ENCODE measurements at regions not wholly inside any gene's neighbourhood (a gene's known extent, or its start where the extent isn't known, plus 50 kb on each side); places are given as distances from the start of the nearest gene placed in this dataset.
A peak's percentile ranks its signal among the peaks of the same experiment; 100 is the strongest.

DNA sequence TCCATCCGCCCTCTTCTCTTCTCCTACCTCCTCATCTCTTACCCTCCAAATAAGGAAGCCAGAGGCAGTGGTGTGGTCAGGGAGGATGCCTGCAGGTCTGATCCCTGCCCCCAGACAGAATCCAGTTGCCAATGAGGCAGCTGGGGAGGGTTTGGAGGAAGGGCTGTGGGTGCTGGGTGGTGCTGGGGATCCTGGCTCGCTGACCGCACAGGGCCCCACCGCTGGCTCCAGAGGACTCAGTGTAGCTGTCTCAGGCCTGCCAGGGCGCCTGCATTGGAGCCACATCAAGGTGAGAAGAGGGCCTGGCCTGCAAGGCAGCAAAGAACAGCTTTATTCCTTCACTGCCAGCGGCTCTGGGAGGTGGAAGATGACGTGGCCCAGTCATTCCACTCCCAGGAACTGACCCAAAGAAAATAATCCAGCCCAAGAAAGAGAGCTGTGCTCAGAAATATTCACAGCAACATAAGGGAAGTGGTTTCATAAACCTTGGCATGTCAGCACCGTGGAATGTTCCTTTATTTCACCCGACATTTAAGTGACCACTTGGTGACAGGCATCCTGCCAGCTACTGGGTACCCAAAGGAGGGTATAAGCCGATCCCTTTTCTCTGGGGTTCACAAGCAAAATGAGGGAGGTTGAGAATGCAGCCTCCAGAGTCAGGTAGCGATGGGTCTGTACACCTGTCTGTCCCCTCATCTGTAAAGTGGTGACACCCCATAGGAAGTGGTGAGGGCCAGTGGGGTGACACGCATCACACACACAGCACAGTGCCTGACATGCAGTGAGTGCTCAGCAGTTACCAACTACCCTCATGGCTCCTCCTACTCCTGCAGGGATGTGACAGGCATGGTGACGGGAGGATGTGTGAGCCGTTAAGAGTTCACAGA is 125.1 kb downstream of the SNX5 start:
- Mint-ChIP-seq H3K36me3 (ENCODE audit: low read depth) (no peaks in the 10 kb centered on the region), H3K4me3 (ENCODE audit: unreplicated experiment) (peak overlapping the region; percentile 12), H3K27ac (ENCODE audit: unreplicated experiment) (peak overlapping the region; percentile 99), H3K4me1 (ENCODE audit: low read depth) (peaks cover 64% of the 10 kb centered on the region), H3K27me3 (ENCODE audit: low read depth) (no peaks in the 10 kb centered on the region), H3K9me3 (ENCODE audit: low read depth) (peaks cover 6% of the 10 kb centered on the region)
- TF ChIP-seq, protein P1, sequence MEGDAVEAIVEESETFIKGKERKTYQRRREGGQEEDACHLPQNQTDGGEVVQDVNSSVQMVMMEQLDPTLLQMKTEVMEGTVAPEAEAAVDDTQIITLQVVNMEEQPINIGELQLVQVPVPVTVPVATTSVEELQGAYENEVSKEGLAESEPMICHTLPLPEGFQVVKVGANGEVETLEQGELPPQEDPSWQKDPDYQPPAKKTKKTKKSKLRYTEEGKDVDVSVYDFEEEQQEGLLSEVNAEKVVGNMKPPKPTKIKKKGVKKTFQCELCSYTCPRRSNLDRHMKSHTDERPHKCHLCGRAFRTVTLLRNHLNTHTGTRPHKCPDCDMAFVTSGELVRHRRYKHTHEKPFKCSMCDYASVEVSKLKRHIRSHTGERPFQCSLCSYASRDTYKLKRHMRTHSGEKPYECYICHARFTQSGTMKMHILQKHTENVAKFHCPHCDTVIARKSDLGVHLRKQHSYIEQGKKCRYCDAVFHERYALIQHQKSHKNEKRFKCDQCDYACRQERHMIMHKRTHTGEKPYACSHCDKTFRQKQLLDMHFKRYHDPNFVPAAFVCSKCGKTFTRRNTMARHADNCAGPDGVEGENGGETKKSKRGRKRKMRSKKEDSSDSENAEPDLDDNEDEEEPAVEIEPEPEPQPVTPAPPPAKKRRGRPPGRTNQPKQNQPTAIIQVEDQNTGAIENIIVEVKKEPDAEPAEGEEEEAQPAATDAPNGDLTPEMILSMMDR (IDR thresholded peaks at IDR 0.05), result no peak
- no peak for DNase-seq (ENCODE audit: low spot score)

DNA sequence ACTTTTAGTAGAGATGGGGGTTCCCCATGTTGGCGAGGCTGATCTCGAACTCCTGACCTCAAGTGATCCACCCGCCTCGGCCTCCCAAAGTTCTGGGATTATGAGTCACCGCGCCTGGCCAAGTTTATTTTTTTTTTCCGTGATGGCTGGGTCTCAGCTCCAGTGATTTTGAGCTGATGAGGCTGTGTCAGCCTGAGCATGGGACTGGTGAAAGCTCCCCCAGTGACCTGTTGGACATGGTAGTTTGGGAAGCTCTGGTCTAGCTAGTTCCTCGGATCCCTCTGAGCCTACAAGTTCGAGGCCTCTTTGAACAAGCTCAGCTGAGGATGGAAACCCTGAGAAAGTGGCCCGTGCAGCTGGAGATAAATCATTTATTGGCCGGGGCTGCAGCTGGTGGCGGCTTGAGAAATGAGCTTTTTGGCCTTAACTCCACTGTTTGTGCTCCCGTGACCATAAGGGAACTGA is 126.8 kb downstream of the SNX5 start:
- Mint-ChIP-seq H3K36me3 (ENCODE audit: low read depth) (no peaks in the 10 kb centered on the region), H3K27ac (ENCODE audit: unreplicated experiment) (peak overlapping the region; percentile 99), H3K9me3 (ENCODE audit: low read depth) (peaks cover 6% of the 10 kb centered on the region), H3K27me3 (ENCODE audit: low read depth) (no peaks in the 10 kb centered on the region), H3K4me3 (ENCODE audit: unreplicated experiment) (no peak overlapping the region), H3K4me1 (ENCODE audit: low read depth) (peaks cover 75% of the 10 kb centered on the region)
- DNase-seq (ENCODE audit: low spot score), result no peak
- TF ChIP-seq, protein P1 (IDR thresholded peaks at IDR 0.05), result no peak

DNA sequence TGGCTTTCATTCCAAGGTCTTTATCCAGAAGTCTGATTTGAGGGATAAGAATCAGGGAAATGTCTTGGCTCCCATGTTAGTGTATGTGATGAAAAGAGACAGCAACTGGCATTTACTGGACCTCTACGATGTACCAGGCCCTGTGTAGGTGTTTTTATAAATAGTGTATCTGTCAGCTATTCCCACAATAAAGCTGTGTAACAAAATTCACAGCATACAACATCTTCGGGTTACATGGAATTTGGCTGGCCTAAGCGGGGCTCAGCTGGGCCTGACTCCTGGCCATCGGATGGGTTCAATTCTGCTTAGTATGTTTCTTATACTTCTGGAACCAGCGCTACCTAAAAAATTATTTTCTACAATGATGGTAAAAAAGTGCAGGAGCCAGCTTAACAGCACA is 128.2 kb downstream of the SNX5 start:
- DNase-seq (ENCODE audit: low spot score), result no peak
- peaks cover 6% of the 10 kb centered on the region for H3K9me3 Mint-ChIP-seq (ENCODE audit: low read depth)
- H3K4me3 Mint-ChIP-seq (ENCODE audit: unreplicated experiment), result no peak overlapping the region
- no peaks in the 10 kb centered on the region for H3K36me3 Mint-ChIP-seq (ENCODE audit: low read depth)
- H3K27ac Mint-ChIP-seq (ENCODE audit: unreplicated experiment), result no peak overlapping the region
- TF ChIP-seq, protein P1 (IDR thresholded peaks at IDR 0.05), result no peak
- no peaks in the 10 kb centered on the region for H3K27me3 Mint-ChIP-seq (ENCODE audit: low read depth)
- H3K4me1 Mint-ChIP-seq (ENCODE audit: low read depth), result peaks cover 76% of the 10 kb centered on the region

- DNase-seq (ENCODE audit: low spot score), result no peak
- Mint-ChIP-seq H3K9me3 (ENCODE audit: low read depth) (peaks cover 6% of the 10 kb centered on the region), H3K27me3 (ENCODE audit: low read depth) (no peaks in the 10 kb centered on the region), H3K27ac (ENCODE audit: unreplicated experiment) (no peak overlapping the region), H3K36me3 (ENCODE audit: low read depth) (no peaks in the 10 kb centered on the region), H3K4me1 (ENCODE audit: low read depth) (peaks cover 75% of the 10 kb centered on the region), H3K4me3 (ENCODE audit: unreplicated experiment) (no peak overlapping the region)
- TF ChIP-seq, protein P1 (IDR thresholded peaks at IDR 0.05), result no peak
These were observed 129.7 kb downstream of the SNX5 start for GRCh38 chr20:17838921-17839320.

DNA sequence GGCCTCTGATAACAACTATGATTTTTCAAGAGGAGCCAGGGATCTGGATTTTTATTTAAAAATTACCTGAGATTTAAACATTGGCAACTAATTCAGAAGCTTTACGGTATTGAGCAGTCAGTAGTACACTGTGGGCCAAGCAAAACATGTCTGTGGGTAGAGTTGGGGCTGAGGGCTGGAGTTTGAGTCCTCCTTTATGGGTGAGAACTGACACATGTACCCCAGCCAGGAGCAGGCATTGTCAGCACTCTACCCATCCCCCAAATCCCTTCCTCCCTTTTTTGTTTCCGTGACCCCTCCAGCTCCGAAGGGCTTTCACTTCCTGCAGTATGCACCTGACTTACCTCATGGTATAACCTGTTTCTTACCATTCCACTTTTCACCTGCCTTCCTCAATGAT is 131.4 kb downstream of the SNX5 start:
- Mint-ChIP-seq H3K9me3 (ENCODE audit: low read depth) (peaks cover 6% of the 10 kb centered on the region), H3K4me1 (ENCODE audit: low read depth) (peaks cover 67% of the 10 kb centered on the region), H3K27ac (ENCODE audit: unreplicated experiment) (peak overlapping the region; percentile 98), H3K36me3 (ENCODE audit: low read depth) (no peaks in the 10 kb centered on the region), H3K4me3 (ENCODE audit: unreplicated experiment) (no peak overlapping the region), H3K27me3 (ENCODE audit: low read depth) (no peaks in the 10 kb centered on the region)
- TF ChIP-seq, protein P1 (IDR thresholded peaks at IDR 0.05), result no peak
- no peak for DNase-seq (ENCODE audit: low spot score)

All from chondrocyte (in vitro differentiated cells).